ENCODE measurements at regions not wholly inside any gene's neighbourhood (a gene's known extent, or its start where the extent isn't known, plus 50 kb on each side); places are given as distances from the start of the nearest gene placed in this dataset.

GRCh38 chr13:112234131-112234875 lies 141.9 kb upstream of the SPACA7 start:
- 82% methylated on average over 16 of the region's 16 CpGs for WGBS (ENCODE audit: insufficient coverage)
- no peak for ATAC-seq

GRCh38 chr13:112236016-112236415 lies 140.1 kb upstream of the SPACA7 start:
- 86% methylated on average over 7 of the region's 7 CpGs for WGBS (ENCODE audit: insufficient coverage)
- no peak overlapping the region for H3K27ac ChIP-seq (ENCODE audit: low read length)
- Mint-ChIP-seq H3K27me3 (ENCODE audit: low read depth in 2 of 2) (peaks cover 7 to 9% of the 10 kb centered on the region in 2 donors), H3K4me1 (no peaks in the 10 kb centered on the region), H3K27ac (no peak overlapping the region), H3K4me3 (no peak overlapping the region), H3K36me3 (no peaks in the 10 kb centered on the region), H3K9me3 (no peaks in the 10 kb centered on the region)
- DNase-seq (no peak), ATAC-seq (no peak)
- no peaks in the 10 kb centered on the region for H3K27me3 ChIP-seq (ENCODE audit: control insufficient read depth, insufficient read depth, low read length)
- intact Hi-C loops (cut with micrococcal nuclease): no loop called here
- no peaks in the 10 kb centered on the region for H3K36me3 ChIP-seq (ENCODE audit: control insufficient read depth, insufficient read depth, low read length)
- H3K4me1 ChIP-seq (ENCODE audit: control insufficient read depth, insufficient read depth, low read length): no peaks in the 10 kb centered on the region
- no peaks in the 10 kb centered on the region for H3K9me3 ChIP-seq (ENCODE audit: control insufficient read depth, insufficient read depth, low read length)
- TF ChIP-seq CTCF (IDR thresholded peaks at IDR 0.05): no peak
- H3K4me3 ChIP-seq (ENCODE audit: low read length): no peak overlapping the region

More at GRCh38 chr13:112234131-112234875, 141.9 kb upstream of the SPACA7 start:
- no peaks in the 10 kb centered on the region for H3K27me3 ChIP-seq (ENCODE audit: control insufficient read depth, insufficient read depth, low read length)
- H3K27ac ChIP-seq (ENCODE audit: low read length): no peak overlapping the region
- no peak for TF ChIP-seq CTCF (IDR thresholded peaks at IDR 0.05)
- Mint-ChIP-seq H3K9me3 (no peaks in the 10 kb centered on the region), H3K4me3 (no peak overlapping the region), H3K27me3 (ENCODE audit: low read depth in 2 of 2) (peaks cover 7 to 9% of the 10 kb centered on the region in 2 donors), H3K4me1 (no peaks in the 10 kb centered on the region), H3K36me3 (no peaks in the 10 kb centered on the region), H3K27ac (no peak overlapping the region)
- no peaks in the 10 kb centered on the region for H3K9me3 ChIP-seq (ENCODE audit: control insufficient read depth, insufficient read depth, low read length)
- intact Hi-C loops (cut with micrococcal nuclease): no loop called here
- no peak for DNase-seq
- H3K4me3 ChIP-seq (ENCODE audit: low read length): no peak overlapping the region
- H3K36me3 ChIP-seq (ENCODE audit: control insufficient read depth, insufficient read depth, low read length): no peaks in the 10 kb centered on the region
- no peaks in the 10 kb centered on the region for H3K4me1 ChIP-seq (ENCODE audit: control insufficient read depth, insufficient read depth, low read length)

- H3K27ac ChIP-seq (ENCODE audit: low read length): no peak overlapping the region
- Mint-ChIP-seq H3K36me3 (no peaks in the 10 kb centered on the region), H3K27ac (no peak overlapping the region), H3K4me1 (no peaks in the 10 kb centered on the region), H3K4me3 (no peak overlapping the region), H3K27me3 (ENCODE audit: low read depth in 2 of 2) (peaks cover 7 to 12% of the 10 kb centered on the region in 2 donors), H3K9me3 (no peaks in the 10 kb centered on the region)
- no peaks in the 10 kb centered on the region for H3K36me3 ChIP-seq (ENCODE audit: control insufficient read depth, insufficient read depth, low read length)
- no peak overlapping the region for H3K4me3 ChIP-seq (ENCODE audit: low read length)
- DNase-seq (no peak), ATAC-seq (no peak)
- no peaks in the 10 kb centered on the region for H3K9me3 ChIP-seq (ENCODE audit: control insufficient read depth, insufficient read depth, low read length)
- no peak for TF ChIP-seq CTCF (IDR thresholded peaks at IDR 0.05)
- intact Hi-C loops (cut with micrococcal nuclease): no loop called here
- H3K4me1 ChIP-seq (ENCODE audit: control insufficient read depth, insufficient read depth, low read length): no peaks in the 10 kb centered on the region
- no peaks in the 10 kb centered on the region for H3K27me3 ChIP-seq (ENCODE audit: control insufficient read depth, insufficient read depth, low read length)
- 88% methylated on average over 8 of the region's 11 CpGs for WGBS (ENCODE audit: insufficient coverage)
Observed at GRCh38 chr13:112236539-112237197, 139.5 kb upstream of the SPACA7 start.
